GF-D8 (cell line): ENCODE measurements at regions not wholly inside any gene's neighbourhood (a gene's known extent, or its start where the extent isn't known, plus 50 kb on each side); places are given as distances from the start of the nearest gene placed in this dataset.

Experiments
- DNase-seq: peaks from one replicate; lab custom pipeline; 2025; lab: John Stamatoyannopoulos, UW

DNA sequence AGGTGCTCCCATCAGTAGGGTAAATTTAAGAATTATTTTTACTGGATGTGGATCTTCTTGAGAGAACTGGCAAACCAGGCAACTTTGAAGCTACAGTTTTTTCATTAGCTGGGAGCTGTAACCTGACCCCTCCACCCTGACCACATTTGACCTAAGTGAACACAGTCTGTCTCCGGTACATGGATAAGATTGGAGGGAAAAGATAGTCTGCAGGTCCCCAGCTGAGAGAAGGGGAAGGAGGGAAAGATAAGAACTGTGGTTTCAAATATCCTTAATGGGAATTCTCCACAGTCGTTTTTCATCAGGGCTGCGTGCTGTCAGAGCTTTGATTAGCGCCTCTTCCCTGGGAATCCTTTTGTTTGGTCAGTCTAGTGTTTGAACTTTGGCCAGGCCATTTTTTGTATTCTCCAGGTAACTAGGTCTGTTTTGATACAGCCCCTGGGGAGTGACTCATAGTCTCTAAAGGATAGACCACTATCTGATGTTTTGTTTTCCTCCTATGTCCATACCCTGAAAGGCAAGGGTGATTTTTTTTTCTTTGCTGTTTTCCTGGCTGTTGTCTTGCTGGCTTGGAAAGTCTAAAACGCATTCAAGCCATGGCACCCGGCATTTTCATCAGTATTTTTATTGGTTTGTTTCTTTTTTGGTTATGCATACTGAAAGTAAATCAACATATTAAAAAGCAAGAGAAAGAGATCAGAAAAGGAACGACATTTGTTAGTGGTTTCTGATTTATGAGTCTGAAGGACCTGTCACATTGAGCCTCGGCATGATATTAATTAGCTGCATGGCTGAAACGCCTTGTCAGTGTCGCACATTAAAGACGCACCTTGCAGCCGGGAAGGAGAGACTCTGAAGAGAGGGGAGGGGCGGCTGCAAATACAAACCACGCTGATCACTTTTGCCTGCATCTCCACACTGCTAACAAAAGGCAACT lies 183.4 kb upstream of the FN1 start:
- DNase-seq, result no peak

GRCh38 chr2:215618145-215618544 lies 182.3 kb upstream of the FN1 start:
- DNase-seq, result no peak

GRCh38 chr2:215617060-215617824 lies 181.4 kb upstream of the FN1 start:
- DNase-seq, result no peak

- DNase-seq, result no peak
Measured at GRCh38 chr2:215615803-215616174, 179.9 kb upstream of the FN1 start.

- no peak for DNase-seq
Measured at GRCh38 chr2:215615067-215615802, 179.4 kb upstream of the FN1 start.

DNA sequence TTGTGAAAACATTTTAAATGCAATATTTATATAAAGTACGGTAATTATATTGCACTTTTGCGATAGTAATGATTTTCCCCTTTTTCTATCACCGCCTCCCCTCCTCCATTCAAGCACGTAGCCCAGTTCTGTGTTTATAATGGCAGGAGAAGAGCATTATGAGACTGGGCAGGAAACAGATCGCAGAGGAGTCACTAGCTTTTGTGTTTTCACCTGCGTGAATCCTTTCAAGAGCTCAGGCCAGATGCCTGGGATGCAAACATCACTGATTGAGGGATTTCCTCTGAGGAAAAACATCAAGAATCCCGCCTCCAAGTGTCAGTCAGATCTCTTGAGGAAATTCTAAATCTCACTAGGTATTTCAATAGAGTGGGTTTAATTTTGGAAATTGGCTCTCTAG lies 178.4 kb upstream of the FN1 start:
- DNase-seq, result no peak

- no peak for DNase-seq
Measured at GRCh38 chr2:215613888-215614287, 178.0 kb upstream of the FN1 start.

- no peak for DNase-seq
Measured at GRCh38 chr2:215613280-215613679, 177.4 kb upstream of the FN1 start.

- no peak for DNase-seq
Measured at GRCh38 chr2:215612786-215613185, 176.9 kb upstream of the FN1 start.

DNA sequence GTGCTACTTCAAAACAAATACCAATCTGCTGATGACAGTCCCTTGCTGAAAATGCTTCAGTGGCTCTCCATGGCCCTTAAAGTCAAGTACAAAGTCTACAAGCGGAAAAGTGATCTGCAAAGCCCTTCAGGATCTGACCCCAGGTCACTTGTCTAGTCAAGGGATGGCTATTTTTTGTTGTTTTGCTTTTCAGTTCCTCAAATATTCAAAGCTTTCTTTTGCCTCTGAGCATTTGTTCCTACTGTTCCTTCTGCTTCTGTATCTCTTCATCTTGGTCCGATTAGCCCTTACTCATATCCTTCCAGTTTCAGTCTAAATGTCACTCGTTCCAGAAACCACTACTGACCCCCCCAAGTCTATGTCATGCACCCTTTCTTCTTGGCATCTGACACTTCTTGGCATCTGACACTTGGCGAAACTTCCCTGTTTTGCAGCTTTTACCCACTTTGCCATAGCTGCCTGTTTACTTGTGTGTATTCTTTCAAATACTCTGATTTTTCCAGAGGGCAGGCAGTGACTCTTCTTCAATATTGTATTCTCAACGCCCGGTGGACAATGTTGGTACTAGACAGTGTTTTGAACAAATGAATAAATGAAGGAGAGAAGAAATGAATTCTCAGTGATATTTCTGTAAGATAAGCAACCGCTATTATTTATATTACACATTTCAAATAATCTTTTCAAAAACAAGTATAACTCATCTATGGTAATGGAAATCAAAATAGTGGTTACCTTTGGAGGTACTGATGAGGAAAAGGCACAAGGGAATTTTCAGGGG lies 175.9 kb upstream of the FN1 start:
- no peak for DNase-seq

GRCh38 chr2:215609089-215610032 lies 173.5 kb upstream of the FN1 start:
- no peak for DNase-seq

GRCh38 chr2:215607766-215608165 lies 171.9 kb upstream of the FN1 start:
- DNase-seq, result no peak

GRCh38 chr2:215606219-215606618 lies 170.4 kb upstream of the FN1 start:
- no peak for DNase-seq

DNA sequence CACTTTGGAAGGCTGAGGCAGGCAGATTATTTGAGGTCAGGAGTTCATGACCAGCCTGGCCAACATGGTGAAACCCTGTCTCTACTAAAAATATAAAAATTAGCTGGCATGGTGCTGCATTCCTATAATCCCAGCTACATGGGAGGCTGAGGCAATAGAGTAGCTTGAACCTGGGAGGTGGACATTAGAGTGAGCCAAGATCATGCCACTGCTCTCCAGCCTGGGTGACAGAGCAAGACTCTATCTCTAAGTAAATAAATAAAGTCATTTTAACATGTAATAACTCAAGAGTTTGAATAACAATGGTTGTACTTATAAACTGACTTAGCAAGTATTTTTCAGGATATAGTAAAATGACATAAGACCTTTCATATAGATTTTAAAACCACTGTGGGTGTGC lies 169.3 kb upstream of the FN1 start:
- DNase-seq, result no peak

- DNase-seq, result no peak
Measured at GRCh38 chr2:215604606-215605005, 168.7 kb upstream of the FN1 start.

GRCh38 chr2:215603440-215603839 lies 167.6 kb upstream of the FN1 start:
- DNase-seq, result no peak

DNA sequence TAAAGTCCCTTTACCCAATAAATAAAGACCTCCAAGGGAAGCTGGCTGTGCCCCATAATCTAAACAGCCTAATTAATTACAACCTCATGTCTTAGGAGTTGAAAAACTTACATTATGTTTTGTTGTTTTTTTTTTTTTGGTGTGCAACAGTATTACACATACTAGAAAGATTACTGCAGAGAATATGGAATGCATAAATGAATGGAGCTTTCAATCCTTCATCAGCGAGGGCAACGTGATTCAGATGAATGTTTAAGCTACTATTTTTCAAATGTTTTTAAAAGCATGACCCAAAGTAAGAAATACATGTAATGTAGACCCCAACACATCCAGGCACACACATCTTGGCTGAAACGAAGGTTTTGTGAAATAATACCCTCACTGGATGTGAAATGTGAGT lies 167.1 kb upstream of the FN1 start:
- no peak for DNase-seq

DNA sequence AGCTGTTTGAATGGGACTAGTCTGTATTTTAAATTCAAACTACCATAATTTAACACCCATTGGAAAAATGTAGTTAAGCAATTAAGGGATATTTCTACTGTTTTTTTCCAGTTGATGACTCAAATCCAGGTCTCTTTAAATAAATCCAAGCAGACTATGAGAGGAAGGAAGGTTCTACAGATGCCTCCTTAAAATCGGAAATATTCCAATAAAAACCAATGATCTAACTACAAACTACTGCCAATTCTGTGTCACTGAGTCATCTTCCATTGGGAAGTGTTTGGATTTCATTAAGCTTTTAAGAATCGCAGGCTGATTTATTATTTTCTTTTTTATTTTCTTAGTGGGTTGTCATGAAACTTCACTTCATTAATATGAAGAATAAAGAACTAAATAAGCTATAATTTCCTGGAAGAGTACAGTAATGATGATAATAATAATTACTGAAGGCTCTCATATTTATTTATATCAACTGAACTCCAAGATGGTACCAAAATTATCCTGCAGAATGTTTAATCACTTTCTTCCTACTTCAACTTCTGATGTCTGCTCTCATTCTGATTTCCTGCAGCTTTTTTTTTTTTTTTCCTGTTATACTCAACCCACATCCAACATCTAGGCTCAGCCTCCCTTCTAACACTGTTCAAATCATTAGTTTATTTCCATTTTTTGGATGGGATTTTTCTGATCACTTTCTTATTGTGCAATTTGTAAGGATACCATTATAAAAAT lies 166.3 kb upstream of the FN1 start:
- DNase-seq, result no peak

- no peak for DNase-seq
Measured at GRCh38 chr2:215601526-215601925, 165.7 kb upstream of the FN1 start.

- no peak for DNase-seq
Measured at GRCh38 chr2:215598376-215598975, 162.6 kb upstream of the FN1 start.
